HG02973 (cell line): ENCODE measurements at regions not wholly inside any gene's neighbourhood (a gene's known extent, or its start where the extent isn't known, plus 50 kb on each side); places are given as distances from the start of the nearest gene placed in this dataset.
"Not testable (repeated sequence)": the region's sequence is repeated elsewhere in the genome, so short reads cannot be mapped to it uniquely, and the experiment has no call there.

Source experiments
- ATAC-seq: cut with Tn5 transposase; IDR thresholded peaks from one replicate; pipeline ENCODE4 v1.9.1; 2021; ENCODE audit warnings: moderate library complexity; ENCODE audit not compliant: unreplicated experiment

DNA sequence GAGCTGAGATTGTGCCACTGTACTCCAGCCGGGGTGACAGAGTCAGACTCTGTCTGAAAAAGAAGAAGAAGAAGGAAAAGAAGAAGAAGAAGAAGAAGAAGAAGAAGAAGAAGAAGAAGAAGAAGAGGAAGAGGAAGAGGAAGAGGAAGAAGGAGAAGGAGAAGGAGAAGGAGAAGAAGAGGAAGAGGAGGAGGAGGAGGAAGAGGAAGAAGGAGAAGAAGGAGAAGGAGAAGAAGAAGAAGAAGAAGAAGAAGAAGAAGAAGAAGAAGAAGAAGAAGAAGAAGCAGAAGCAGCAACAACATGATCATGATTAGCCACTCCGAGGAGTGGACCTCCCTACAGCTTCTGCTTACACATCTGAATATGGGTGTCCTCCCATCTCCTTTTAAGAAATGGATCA is 100.6 kb upstream of the GATA6 start:
- ATAC-seq: not testable (repeated sequence)

DNA sequence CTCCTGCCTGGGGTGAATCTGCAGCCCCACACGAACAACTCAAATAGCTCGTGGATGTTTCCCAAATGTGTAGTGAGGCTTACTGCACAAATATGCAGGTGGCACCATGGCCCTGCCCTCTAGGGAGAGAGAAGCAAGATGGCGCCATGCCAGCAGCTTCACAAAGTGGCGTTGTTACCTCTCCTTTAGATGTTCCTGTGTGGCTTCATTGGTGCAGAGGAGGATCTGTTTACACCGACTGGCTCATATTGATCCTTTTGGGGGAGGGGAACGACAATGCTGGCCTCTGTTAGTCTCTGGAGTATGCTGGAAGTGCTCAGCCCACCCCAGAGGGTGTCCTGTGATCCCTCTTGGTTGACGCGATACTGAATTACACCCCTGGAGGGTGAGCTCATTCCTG is 99.5 kb upstream of the GATA6 start:
- no peak for ATAC-seq

DNA sequence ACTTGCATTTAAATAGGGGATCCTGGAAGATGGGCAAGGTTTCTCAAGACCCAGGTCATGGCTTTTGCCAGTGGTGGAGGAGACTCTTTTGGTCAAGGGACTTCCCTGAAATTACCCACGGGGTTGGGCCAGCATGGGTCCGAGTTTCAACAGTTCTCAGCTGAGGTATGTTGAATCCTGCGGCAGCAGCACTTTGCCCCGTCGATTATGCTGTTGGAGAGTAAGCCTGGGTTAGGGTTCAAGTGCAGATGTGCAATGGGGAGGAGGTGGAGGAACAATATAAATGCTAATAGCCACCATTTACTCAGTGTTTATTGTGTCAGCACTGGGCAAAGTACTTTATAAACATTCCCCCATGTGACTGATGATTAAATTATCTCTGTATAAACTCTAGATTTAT is 96.0 kb upstream of the GATA6 start:
- no peak for ATAC-seq

DNA sequence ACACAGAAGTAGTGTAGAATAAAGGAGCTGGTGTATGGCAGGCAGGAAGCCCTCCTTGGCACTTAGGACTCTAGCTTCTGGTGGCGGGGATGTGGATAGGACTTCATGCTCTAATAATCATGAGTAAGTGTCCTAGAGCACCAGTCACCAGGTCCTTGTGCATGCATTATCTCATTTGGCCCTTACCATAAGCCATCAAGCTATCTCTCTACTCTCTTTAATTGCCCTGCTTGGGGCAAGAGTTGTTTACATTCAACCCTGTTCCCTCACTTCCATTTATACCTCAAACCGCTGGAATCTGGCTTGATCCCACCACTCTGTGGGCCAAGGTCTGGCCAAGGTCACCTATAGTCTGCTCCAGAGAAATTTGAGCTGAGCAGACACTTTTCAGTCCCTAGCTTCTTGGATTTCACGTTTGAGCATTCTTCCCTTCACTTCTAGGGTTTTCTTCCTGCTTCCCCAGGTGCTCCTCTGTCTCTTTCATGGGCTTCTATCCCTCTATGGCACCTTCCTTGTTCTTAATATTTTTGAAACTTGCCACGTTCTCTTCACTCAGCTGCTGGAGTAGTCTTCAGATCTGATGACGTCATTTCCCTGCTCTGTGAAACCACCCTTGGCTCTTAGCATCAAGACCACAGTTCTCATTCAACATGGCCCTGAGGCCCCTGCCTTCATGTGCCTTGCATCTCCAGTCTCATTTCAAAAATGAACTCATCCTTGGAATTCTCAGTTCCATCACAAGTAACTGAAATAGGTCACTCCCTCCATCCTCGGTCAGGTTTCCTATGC is 94.9 kb upstream of the GATA6 start:
- ATAC-seq: no peak

- no peak for ATAC-seq
Observed at GRCh38 chr18:22080035-22080434, 89.4 kb upstream of the GATA6 start.

DNA sequence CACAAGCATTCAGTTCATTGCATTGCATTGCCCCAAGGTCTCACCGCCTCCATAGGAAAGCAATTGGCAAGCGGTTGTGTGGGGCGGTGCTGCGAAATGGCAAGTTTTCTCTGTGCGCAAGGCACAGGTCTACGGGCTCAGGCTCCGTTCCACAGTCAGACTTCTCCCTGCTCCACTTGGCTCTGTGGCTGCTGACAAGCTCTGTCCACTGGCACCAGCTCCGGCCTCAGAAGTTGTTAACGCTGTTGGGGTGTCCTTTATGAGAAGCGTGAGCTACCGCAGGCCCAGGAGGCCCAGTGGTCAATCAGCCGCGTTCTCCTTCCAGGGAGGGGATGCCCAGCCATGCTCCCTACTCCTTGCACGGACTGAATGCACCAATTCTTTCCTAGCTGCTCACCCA is 87.0 kb upstream of the GATA6 start:
- ATAC-seq: no peak

DNA sequence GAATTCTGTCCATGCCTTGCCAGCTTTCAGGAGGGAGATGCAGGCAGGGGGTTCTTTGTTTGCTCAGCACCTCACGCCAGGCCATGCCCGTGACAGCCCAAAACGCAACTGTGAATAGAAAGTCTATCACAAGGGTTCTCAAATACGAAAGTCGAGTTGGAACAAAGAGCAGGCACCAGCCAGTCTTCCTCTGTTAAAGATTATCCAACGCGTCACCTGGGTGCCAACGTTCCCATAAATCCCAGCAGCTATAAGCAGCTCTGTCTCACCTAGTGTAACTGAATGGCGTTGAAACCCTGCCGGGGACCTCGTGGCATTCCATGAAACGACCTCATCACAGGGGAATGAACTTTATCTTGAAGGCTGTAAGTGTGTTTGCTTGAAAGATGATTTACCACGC is 84.8 kb upstream of the GATA6 start:
- ATAC-seq: no peak

DNA sequence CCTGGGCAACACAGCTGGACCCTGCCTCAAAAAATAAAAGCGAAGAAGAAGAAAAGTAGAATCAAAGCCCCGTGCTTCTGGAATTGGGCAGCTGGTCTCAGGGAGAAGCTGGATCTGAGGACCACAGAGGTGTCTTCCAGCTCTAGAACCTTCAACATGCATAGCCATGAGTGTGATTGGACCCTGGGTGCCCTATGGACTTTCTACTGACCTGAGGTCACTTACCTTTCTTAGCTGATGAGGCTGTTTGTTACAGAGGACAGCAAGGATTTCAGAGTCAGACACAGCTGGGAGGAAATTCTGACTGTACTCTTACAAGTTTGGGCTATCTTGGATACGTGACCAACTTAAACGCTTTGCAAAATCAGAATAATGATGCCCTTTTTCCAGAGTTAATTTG is 82.4 kb upstream of the GATA6 start:
- no peak for ATAC-seq

- no peak for ATAC-seq
Observed at GRCh38 chr18:22088029-22088428, 81.4 kb upstream of the GATA6 start.

DNA sequence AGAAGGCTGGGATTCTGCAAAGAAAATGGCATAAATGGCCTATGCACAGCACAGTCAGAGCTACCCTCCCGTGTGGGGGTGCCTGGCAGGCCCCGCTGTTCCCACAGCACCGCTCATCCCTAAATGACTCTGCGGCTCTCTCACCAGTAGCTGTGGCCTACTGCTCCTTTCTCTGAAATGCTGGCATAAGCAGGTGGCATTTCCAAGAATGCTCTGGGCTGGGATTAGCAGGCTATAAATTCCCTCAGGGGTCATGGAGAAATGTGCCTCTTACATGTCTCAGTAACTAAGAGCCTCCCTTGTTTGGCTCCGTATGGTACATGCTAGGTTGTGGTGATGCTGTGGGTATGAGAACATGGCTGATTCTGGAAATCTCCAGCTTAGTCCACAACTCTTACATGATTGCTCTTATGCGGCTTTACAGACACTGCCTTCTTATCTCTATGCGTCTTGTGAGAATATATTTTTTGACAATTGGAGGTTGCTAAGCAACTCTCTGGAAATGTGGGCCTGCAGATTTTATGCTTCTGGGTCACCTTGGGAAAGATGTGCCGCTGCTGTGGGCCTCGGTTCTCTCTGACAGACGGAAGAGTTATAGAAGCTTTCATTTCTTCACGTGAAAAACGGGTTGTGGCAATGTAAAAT is 80.3 kb upstream of the GATA6 start:
- no peak for ATAC-seq

- ATAC-seq: no peak
Observed at GRCh38 chr18:22091341-22091740, 78.0 kb upstream of the GATA6 start.

DNA sequence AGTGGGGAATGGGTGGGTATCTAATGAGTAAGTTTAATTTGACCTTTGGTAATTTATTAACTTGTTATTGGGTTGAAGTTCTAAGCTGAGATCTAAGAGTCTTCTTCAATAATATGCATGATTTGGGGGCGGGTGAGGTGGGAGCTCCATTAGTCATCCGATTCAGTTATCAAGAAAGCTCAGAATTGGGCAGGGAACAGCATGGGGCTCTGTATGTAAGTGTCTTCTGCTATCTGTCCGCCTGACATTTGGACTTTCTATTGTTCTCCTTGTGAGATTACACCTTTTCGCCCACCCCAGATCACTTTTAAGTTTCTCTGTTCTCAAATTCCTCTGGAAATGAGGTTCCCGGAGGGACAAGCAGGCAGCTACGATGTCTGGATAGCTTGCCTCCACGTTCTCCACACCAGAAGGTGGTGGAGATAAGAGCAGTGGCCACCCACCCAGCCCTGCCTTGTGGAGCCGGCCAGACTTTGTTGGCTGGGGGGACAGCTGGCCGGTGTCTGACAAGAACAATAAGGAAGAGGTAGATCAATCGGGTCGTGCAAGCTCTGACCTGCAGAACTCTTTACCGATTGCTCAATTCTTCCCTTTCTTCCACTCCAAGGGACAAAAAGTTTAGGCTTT is 75.5 kb upstream of the GATA6 start:
- no peak for ATAC-seq

DNA sequence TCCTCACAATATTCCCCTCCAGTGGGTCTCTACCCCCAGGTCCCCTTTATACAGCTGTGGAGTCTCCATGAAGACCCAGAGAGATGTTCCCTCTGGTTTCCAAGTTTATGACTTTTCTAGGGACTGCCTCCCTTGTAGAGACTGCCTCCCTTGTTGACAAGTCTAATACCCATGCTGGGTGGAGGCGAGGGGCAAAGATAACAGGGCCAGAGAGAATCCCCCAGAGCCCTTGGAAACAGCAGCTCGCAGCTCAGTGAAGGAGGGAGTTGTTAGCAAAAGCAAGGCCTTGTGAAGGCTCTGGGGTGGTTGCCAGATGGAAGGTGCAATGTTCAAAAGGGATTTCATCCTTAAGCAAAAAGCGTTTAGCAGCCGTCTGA is 75.0 kb upstream of the GATA6 start:
- no peak for ATAC-seq

DNA sequence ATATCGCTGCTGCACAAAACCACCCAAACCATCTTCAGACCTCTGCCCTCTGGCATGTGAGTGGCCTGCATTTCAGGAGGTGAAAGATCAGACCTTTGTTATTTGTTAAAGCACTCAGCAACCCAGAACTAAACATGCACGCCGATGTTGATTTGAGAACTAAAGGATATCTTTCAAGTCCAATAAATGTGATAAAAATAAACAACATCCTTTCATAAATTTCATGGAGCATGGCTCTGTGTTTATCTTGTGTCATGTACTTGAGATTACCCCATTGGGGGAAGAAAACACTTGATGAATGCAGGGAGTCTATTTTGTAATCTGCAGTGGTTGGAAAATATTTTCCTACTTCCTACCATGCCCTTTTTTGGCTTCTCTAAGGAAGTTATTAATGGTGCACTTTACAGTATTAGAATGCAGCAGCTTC is 70.8 kb upstream of the GATA6 start:
- ATAC-seq: no peak

DNA sequence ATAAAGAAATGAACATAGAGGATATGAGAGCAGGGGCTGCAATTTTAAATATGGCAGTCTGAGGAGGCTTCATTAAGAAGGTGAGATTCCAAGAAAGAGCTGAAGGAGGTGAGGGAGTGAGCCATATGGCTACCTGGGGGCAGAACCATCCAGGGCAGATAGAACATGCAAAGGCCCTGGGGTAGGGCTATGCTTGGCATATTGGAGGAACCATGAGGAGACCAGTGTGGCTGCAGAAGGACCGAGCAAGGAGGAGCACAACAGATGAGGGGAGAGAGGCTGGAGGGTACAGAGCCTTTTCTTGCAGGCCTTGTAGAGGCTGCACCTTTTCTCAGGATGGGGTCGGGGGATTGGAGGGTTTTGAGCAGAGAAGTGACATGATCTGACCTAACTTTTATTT is 69.5 kb upstream of the GATA6 start:
- no peak for ATAC-seq

DNA sequence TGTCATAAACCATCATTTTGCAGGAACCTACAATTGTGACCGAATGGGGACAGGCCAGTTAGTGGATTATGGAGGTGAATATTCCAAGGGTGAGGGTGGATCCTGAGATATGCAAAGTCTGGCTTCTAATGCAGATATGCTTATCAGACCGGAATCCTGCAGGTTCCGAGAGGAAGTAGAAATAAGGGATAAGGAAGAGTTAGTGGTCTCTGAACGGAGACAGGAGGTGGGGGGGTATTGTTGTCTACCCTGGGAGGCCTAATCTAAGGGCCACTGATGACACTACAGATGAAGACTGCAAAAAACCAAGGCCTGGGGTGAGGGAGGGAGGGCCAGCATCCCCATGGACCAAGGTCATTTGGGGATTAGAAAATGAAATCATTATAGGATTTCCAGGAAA is 67.7 kb upstream of the GATA6 start:
- ATAC-seq: no peak

GRCh38 chr18:22102953-22103646 is 66.3 kb upstream of the GATA6 start:
- ATAC-seq: no peak

GRCh38 chr18:22103647-22104031 is 65.8 kb upstream of the GATA6 start:
- no peak for ATAC-seq

- ATAC-seq: no peak
Observed at GRCh38 chr18:22106536-22107292, 62.7 kb upstream of the GATA6 start.

GRCh38 chr18:22108674-22109073 is 60.7 kb upstream of the GATA6 start:
- no peak for ATAC-seq

GRCh38 chr18:22109535-22109934 is 59.9 kb upstream of the GATA6 start:
- ATAC-seq: no peak
